Fibroblast of skin of right biceps (primary cell): ENCODE measurements at regions not wholly inside any gene's neighbourhood (a gene's known extent, or its start where the extent isn't known, plus 50 kb on each side); places are given as distances from the start of the nearest gene placed in this dataset.
A peak's percentile ranks its signal among the peaks of the same experiment; 100 is the strongest.
"Not testable (repeated sequence)": the region's sequence is repeated elsewhere in the genome, so short reads cannot be mapped to it uniquely, and the experiment has no call there.

Source experiments
- DNase-seq: peaks from one replicate; pipeline ENCODE4 v3.0.0-alpha.2; 2013

GRCh38 chr5:155794795-155795194 lies 532.2 kb upstream of the SGCD start:
- peak; percentile 36 for DNase-seq

GRCh38 chr5:155799308-155799707 lies 527.7 kb upstream of the SGCD start:
- DNase-seq = no peak

GRCh38 chr5:155807884-155808576 lies 518.9 kb upstream of the SGCD start:
- DNase-seq = no peak

- no peak for DNase-seq
These were observed 511.7 kb upstream of the SGCD start for GRCh38 chr5:155815248-155815647.

GRCh38 chr5:155822177-155822576 lies 504.8 kb upstream of the SGCD start:
- DNase-seq = no peak

GRCh38 chr5:155826611-155827507 lies 500.1 kb upstream of the SGCD start:
- DNase-seq = peak; percentile 56

GRCh38 chr5:155827508-155827815 lies 499.5 kb upstream of the SGCD start:
- not testable (repeated sequence) for DNase-seq

GRCh38 chr5:155827949-155828348 lies 499.0 kb upstream of the SGCD start:
- DNase-seq = no peak

- DNase-seq = no peak
These were observed 495.5 kb upstream of the SGCD start for GRCh38 chr5:155831491-155831890.

- DNase-seq = peak; percentile 44
These were observed 493.7 kb upstream of the SGCD start for GRCh38 chr5:155833287-155833686.

- DNase-seq = no peak
These were observed 492.5 kb upstream of the SGCD start for GRCh38 chr5:155834271-155834975.

GRCh38 chr5:155836089-155836803 lies 490.7 kb upstream of the SGCD start:
- no peak for DNase-seq

- no peak for DNase-seq
These were observed 488.6 kb upstream of the SGCD start for GRCh38 chr5:155838394-155838793.

GRCh38 chr5:155839251-155840037 lies 487.5 kb upstream of the SGCD start:
- peak; percentile 15 for DNase-seq

GRCh38 chr5:155844542-155844941 lies 482.4 kb upstream of the SGCD start:
- peak; percentile 51 for DNase-seq

GRCh38 chr5:155850370-155850769 lies 476.6 kb upstream of the SGCD start:
- no peak for DNase-seq

- peak; percentile 41 for DNase-seq
These were observed 460.0 kb upstream of the SGCD start for GRCh38 chr5:155866971-155867370.

GRCh38 chr5:155867522-155868088 lies 459.4 kb upstream of the SGCD start:
- DNase-seq = peak; percentile 20

GRCh38 chr5:155870636-155871035 lies 456.3 kb upstream of the SGCD start:
- DNase-seq = no peak

- DNase-seq = no peak
These were observed 455.3 kb upstream of the SGCD start for GRCh38 chr5:155871623-155872022.

GRCh38 chr5:155872629-155873220 lies 454.2 kb upstream of the SGCD start:
- DNase-seq = peak; percentile 79
